ENCODE measurements at regions not wholly inside any gene's neighbourhood (a gene's known extent, or its start where the extent isn't known, plus 50 kb on each side); places are given as distances from the start of the nearest gene placed in this dataset.

DNA sequence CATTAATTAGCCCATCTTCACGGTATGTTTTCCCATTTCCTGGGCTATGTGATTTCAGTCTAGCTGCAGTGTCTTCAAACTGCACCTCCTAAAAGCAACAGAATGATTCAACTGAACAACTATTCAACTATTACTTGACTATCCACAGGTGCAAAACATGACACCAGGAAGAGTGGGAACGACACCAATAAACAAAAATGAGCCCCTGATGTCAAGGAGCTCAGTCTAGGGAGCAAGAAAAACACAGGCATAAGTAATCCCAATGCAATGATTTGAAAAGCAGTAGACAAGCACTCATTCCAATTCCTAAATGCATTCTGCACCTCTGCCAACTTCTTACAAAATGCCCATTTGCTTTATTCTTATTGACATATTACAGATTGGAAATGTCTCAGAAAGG lies 285.6 kb downstream of the ETS1 start:
- Histone ChIP-seq H3K4me2 (ENCODE audit: insufficient read depth, low read length) (no peak overlapping the region), H3K27ac (ENCODE audit: insufficient read depth, low read depth, low read length) (no peak overlapping the region), H3K9me3 (replicated peaks; ENCODE audit: control insufficient read depth, insufficient read depth, low read length) (no peaks in the 10 kb centered on the region), H3K79me2 (ENCODE audit: control insufficient read depth, insufficient read depth, low read length) (no peaks in the 10 kb centered on the region), H3K9me1 (replicated peaks; ENCODE audit: control insufficient read depth, extremely low read depth, insufficient read depth, low read length) (no peaks in the 10 kb centered on the region), H3K4me1 (ENCODE audit: control insufficient read depth, extremely low read depth, insufficient read depth, low read length) (no peaks in the 10 kb centered on the region), H3K27me3 (ENCODE audit: control insufficient read depth in 2 of 2, insufficient read depth in 2 of 2, low read length in 2 of 2) (no peaks in the 10 kb centered on the region), H4K20me1 (replicated peaks; ENCODE audit: control insufficient read depth, extremely low read depth, insufficient read depth, low read length) (no peaks in the 10 kb centered on the region), H3K9ac (replicated peaks; ENCODE audit: extremely low read depth, insufficient read depth, low read length) (no peak overlapping the region), H3K36me3 (ENCODE audit: control insufficient read depth in 2 of 2, extremely low read depth in 1 of 2, insufficient read depth in 2 of 2, low read length in 2 of 2) (no peaks in the 10 kb centered on the region), H2AFZ (ENCODE audit: low read depth, low read length) (no peak overlapping the region), H3K4me3 (replicated peaks in 1 of 3; ENCODE audit: insufficient read depth in 1 of 3, low read depth in 1 of 3, low read length in 3 of 3) (no peak overlapping the region)
- FAIRE-seq (no peak), DNase-seq (ENCODE audit: low read depth, low spot score) (no peak)
- dilution Hi-C loops (cut with MboI; ENCODE audit: extremely low pct_ligation_motif_present, low sequenced_read_pairs): loop anchor here (25.0 kb wide), 1 partner anchor 336 kb away; no protein-coding TSS in a partner anchor
- ChIA-PET CTCF (interaction anchor here (1.0 to 2.4 kb wide), 3 partner anchors 11 to 144 kb away, joined by 3 to 6 read pairs (median 5); no protein-coding TSS in a partner anchor), POLR2A (no interaction called here)
- no TSS peak for BruUV-seq (replicated peaks)
- intact Hi-C loops (cut with micrococcal nuclease): no loop called here
- TF ChIP-seq EZH2 (IDR thresholded peaks at IDR 0.05; ENCODE audit: borderline replicate concordance, low read depth, low read length, severe bottlenecking): no peak
- no peak for TF ChIP-seq FOS (IDR thresholded peaks at IDR 0.05; ENCODE audit: borderline replicate concordance, insufficient read depth, low read length)
- TF ChIP-seq, protein P1, sequence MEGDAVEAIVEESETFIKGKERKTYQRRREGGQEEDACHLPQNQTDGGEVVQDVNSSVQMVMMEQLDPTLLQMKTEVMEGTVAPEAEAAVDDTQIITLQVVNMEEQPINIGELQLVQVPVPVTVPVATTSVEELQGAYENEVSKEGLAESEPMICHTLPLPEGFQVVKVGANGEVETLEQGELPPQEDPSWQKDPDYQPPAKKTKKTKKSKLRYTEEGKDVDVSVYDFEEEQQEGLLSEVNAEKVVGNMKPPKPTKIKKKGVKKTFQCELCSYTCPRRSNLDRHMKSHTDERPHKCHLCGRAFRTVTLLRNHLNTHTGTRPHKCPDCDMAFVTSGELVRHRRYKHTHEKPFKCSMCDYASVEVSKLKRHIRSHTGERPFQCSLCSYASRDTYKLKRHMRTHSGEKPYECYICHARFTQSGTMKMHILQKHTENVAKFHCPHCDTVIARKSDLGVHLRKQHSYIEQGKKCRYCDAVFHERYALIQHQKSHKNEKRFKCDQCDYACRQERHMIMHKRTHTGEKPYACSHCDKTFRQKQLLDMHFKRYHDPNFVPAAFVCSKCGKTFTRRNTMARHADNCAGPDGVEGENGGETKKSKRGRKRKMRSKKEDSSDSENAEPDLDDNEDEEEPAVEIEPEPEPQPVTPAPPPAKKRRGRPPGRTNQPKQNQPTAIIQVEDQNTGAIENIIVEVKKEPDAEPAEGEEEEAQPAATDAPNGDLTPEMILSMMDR (IDR thresholded peaks at IDR 0.05; ENCODE audit: extremely low read depth in 1 of 2, insufficient read depth in 1 of 2, low read depth in 1 of 2, low read length in 2 of 2): no peak
- no peak for TF ChIP-seq POLR2A (IDR thresholded peaks at IDR 0.05; ENCODE audit: low read depth, low read length)
- no peak for TF ChIP-seq POLR2AphosphoS5 (IDR thresholded peaks at IDR 0.05; ENCODE audit: insufficient read depth, low read depth, low read length)
- TF ChIP-seq, protein P2, sequence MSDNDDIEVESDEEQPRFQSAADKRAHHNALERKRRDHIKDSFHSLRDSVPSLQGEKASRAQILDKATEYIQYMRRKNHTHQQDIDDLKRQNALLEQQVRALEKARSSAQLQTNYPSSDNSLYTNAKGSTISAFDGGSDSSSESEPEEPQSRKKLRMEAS (IDR thresholded peaks at IDR 0.05; ENCODE audit: insufficient read depth, insufficient read length): no peak
- no peak for TF ChIP-seq JUN (IDR thresholded peaks at IDR 0.05; ENCODE audit: borderline replicate concordance, insufficient read depth, insufficient read length, low read depth)
- TF ChIP-seq GATA2 (IDR thresholded peaks at IDR 0.05; ENCODE audit: insufficient read depth, insufficient read length, low read depth, low read length): no peak
- no peak for TF ChIP-seq MYC (IDR thresholded peaks at IDR 0.05; ENCODE audit: low read depth, low read length)

All from endothelial cell of umbilical vein (primary cell).